ENCODE measurements at regions not wholly inside any gene's neighbourhood (a gene's known extent, or its start where the extent isn't known, plus 50 kb on each side); places are given as distances from the start of the nearest gene placed in this dataset.
"Not testable (repeated sequence)": the region's sequence is repeated elsewhere in the genome, so short reads cannot be mapped to it uniquely, and the experiment has no call there.

DNA sequence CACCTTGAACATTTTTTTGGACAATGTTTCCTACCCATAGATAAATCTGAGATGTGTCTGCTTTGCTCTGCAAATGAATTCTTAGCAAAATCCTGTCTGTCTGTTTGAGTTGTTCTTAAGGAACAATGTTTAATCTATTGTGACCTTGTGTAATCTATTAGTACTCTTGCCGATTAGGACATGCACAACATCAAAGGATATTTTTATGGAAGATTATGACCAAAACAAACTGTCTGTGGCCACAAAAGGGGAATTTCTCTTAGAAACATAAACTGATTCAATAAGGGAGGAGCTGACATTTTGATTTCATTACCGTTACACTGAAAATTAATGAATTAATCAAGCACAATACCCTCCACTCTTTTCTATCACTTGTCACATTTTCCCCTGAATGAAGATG is 323.0 kb upstream of the PRR16 start:
- DNase-seq (ENCODE audit: extremely low spot score, unreplicated experiment): no peak
- Mint-ChIP-seq H3K4me3 (ENCODE audit: unreplicated experiment) (no peak overlapping the region), H3K27me3 (ENCODE audit: unreplicated experiment) (peaks cover 8% of the 10 kb centered on the region), H3K27ac (ENCODE audit: unreplicated experiment) (no peak overlapping the region), H3K4me1 (ENCODE audit: unreplicated experiment) (peaks cover 3% of the 10 kb centered on the region), H3K36me3 (ENCODE audit: unreplicated experiment) (no peaks in the 10 kb centered on the region), H3K9me3 (ENCODE audit: unreplicated experiment) (peaks cover 6% of the 10 kb centered on the region)
- TF ChIP-seq, protein P1, sequence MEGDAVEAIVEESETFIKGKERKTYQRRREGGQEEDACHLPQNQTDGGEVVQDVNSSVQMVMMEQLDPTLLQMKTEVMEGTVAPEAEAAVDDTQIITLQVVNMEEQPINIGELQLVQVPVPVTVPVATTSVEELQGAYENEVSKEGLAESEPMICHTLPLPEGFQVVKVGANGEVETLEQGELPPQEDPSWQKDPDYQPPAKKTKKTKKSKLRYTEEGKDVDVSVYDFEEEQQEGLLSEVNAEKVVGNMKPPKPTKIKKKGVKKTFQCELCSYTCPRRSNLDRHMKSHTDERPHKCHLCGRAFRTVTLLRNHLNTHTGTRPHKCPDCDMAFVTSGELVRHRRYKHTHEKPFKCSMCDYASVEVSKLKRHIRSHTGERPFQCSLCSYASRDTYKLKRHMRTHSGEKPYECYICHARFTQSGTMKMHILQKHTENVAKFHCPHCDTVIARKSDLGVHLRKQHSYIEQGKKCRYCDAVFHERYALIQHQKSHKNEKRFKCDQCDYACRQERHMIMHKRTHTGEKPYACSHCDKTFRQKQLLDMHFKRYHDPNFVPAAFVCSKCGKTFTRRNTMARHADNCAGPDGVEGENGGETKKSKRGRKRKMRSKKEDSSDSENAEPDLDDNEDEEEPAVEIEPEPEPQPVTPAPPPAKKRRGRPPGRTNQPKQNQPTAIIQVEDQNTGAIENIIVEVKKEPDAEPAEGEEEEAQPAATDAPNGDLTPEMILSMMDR (IDR thresholded peaks at IDR 0.05): no peak

DNA sequence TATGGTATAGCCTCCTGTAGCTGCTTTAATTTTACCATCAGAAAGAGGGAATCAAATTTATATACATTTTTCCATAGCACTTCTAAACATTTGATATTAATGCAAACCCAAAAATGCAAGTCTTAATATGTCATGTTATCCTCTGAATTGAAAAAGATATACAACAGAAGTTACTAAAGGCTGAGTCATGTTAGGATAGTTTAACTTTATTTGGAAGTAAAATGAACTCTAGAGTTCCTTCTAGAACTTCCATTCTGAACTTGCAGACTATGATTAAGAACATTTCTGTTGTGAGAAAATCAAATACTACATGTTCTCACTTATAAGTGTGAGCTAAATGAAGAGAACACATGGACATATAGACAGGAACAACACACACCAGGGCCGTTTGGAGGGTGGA is 317.3 kb upstream of the PRR16 start:
- Mint-ChIP-seq H3K27me3 (ENCODE audit: unreplicated experiment) (peaks cover 5% of the 10 kb centered on the region), H3K9me3 (ENCODE audit: unreplicated experiment) (peaks cover 9% of the 10 kb centered on the region), H3K36me3 (ENCODE audit: unreplicated experiment) (no peaks in the 10 kb centered on the region), H3K27ac (ENCODE audit: unreplicated experiment) (no peak overlapping the region), H3K4me3 (ENCODE audit: unreplicated experiment) (no peak overlapping the region), H3K4me1 (ENCODE audit: unreplicated experiment) (peaks cover 4% of the 10 kb centered on the region)
- no peak for DNase-seq (ENCODE audit: extremely low spot score, unreplicated experiment)
- TF ChIP-seq, protein P1 (IDR thresholded peaks at IDR 0.05): no peak

DNA sequence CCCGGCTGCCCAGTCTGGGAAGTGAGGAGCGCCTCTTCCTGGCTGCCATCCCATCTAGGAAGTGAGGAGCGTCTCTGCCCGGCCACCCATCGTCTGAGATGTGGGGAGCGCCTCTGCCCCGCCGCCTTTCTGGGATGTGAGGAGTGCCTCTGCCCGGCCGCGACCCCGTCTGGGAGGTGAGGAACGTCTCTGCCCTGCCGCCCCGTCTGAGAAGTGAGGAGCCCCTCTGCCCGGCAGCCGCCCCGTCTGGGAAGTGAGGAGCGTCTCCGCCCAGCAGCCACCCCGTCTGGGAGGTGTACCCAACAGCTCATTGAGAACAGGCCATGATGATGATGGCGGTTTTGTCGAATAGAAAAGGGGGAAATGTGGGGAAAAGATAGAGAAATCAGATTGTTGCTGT is 316.2 kb upstream of the PRR16 start:
- DNase-seq (ENCODE audit: extremely low spot score, unreplicated experiment); H3K4me3 Mint-ChIP-seq (ENCODE audit: unreplicated experiment); H3K36me3 Mint-ChIP-seq (ENCODE audit: unreplicated experiment); H3K27me3 Mint-ChIP-seq (ENCODE audit: unreplicated experiment); H3K27ac Mint-ChIP-seq (ENCODE audit: unreplicated experiment): not testable (repeated sequence)
- H3K9me3 Mint-ChIP-seq (ENCODE audit: unreplicated experiment): peaks cover 13% of the 10 kb centered on the region
- H3K4me1 Mint-ChIP-seq (ENCODE audit: unreplicated experiment): peaks cover 13% of the 10 kb centered on the region

DNA sequence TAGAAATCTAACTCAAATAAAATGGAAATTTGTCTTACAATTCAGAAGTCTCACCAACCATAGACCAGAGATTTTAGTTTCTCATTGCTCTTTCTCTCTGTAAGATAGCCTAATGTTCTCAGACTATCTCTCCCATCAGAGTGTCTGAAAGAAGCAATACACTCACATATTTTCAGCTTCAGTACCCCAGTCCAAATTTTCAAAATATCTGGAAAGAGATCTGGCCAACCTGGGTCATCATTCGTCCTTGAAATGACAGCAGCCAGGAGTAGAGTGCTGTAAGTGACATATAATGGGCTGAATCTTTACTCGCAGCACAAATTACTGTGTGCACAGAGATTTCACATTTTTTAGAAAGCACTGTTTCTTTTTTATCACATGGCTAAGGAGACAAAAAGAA is 313.3 kb upstream of the PRR16 start:
- H3K4me3 Mint-ChIP-seq (ENCODE audit: unreplicated experiment): no peak overlapping the region
- TF ChIP-seq, protein P1 (IDR thresholded peaks at IDR 0.05): no peak
- H3K9me3 Mint-ChIP-seq (ENCODE audit: unreplicated experiment): peaks cover 11% of the 10 kb centered on the region
- DNase-seq (ENCODE audit: extremely low spot score, unreplicated experiment): no peak
- no peaks in the 10 kb centered on the region for H3K27me3 Mint-ChIP-seq (ENCODE audit: unreplicated experiment)
- H3K27ac Mint-ChIP-seq (ENCODE audit: unreplicated experiment): no peak overlapping the region
- H3K4me1 Mint-ChIP-seq (ENCODE audit: unreplicated experiment): peaks cover 15% of the 10 kb centered on the region
- H3K36me3 Mint-ChIP-seq (ENCODE audit: unreplicated experiment): no peaks in the 10 kb centered on the region

DNA sequence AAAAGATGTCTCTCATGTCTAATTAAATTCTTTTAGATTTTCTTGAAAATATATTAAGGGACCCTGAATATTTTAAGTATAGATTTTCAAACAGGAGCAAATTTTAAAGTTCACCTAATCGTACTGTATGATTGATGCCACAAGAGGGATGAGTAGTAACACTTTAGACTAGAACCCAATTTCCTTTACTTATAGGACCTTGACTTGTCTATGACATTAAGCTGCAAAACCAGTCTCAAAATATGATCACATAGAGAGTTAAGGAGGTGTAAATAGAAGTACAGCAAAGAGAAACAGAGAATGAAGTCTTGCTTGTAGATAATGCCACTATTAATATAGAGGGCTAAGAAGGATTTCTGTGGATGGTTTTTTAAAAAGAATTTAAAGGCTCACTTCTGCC is 312.9 kb upstream of the PRR16 start:
- DNase-seq (ENCODE audit: extremely low spot score, unreplicated experiment): no peak
- H3K36me3 Mint-ChIP-seq (ENCODE audit: unreplicated experiment): no peaks in the 10 kb centered on the region
- no peak overlapping the region for H3K27ac Mint-ChIP-seq (ENCODE audit: unreplicated experiment)
- TF ChIP-seq, protein P1 (IDR thresholded peaks at IDR 0.05): no peak
- no peaks in the 10 kb centered on the region for H3K27me3 Mint-ChIP-seq (ENCODE audit: unreplicated experiment)
- H3K4me3 Mint-ChIP-seq (ENCODE audit: unreplicated experiment): no peak overlapping the region
- H3K4me1 Mint-ChIP-seq (ENCODE audit: unreplicated experiment): peaks cover 15% of the 10 kb centered on the region
- H3K9me3 Mint-ChIP-seq (ENCODE audit: unreplicated experiment): peaks cover 6% of the 10 kb centered on the region

DNA sequence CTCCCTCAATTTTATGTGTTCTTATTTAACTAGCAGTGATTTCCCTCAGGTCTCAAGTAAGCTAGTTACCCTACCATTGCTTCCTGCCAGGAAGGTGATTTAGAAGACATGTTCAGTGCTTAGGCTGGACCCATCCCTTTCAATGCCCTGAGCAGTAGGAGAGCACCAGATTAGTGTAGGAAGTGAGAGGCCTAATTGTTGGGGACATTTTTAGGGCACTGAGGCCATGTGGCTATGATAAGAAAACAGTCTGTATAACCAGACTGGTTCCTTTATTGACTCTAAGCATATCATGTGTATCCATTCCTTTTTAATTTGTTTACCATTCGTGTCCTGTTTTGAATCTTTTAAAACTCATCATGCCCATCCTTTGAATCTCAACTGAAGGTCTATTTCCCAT is 312.3 kb upstream of the PRR16 start:
- Mint-ChIP-seq H3K27ac (ENCODE audit: unreplicated experiment) (no peak overlapping the region), H3K4me1 (ENCODE audit: unreplicated experiment) (peaks cover 15% of the 10 kb centered on the region), H3K27me3 (ENCODE audit: unreplicated experiment) (no peaks in the 10 kb centered on the region), H3K4me3 (ENCODE audit: unreplicated experiment) (no peak overlapping the region), H3K36me3 (ENCODE audit: unreplicated experiment) (no peaks in the 10 kb centered on the region), H3K9me3 (ENCODE audit: unreplicated experiment) (peaks cover 6% of the 10 kb centered on the region)
- DNase-seq (ENCODE audit: extremely low spot score, unreplicated experiment): no peak
- TF ChIP-seq, protein P1 (IDR thresholded peaks at IDR 0.05): no peak

Data from osteocyte (in vitro differentiated cells).